HEK293T (cell line): ENCODE measurements at regions not wholly inside any gene's neighbourhood (a gene's known extent, or its start where the extent isn't known, plus 50 kb on each side); places are given as distances from the start of the nearest gene placed in this dataset.

Experiments used
- ARNT ChIP-seq: fragments of 450-650 bp; IDR thresholded peaks from 2 replicates; pipeline ENCODE4 v1.6.1; 2017; ENCODE audit warnings: mild to moderate bottlenecking
- BHLHE40 ChIP-seq: fragments of 450-650 bp; IDR thresholded peaks from 2 replicates; pipeline ENCODE4 v1.6.1; 2016; ENCODE audit warnings: mild to moderate bottlenecking, moderate library complexity, borderline replicate concordance
- CTBP1 ChIP-seq: fragments of 450-650 bp; IDR thresholded peaks from 2 replicates; pipeline ENCODE4 v1.6.1; 2016; ENCODE audit warnings: borderline replicate concordance
- ELF4 ChIP-seq: fragments of 450-650 bp; IDR thresholded peaks from 2 replicates; pipeline ENCODE4 v1.6.1; 2017; ENCODE audit warnings: antibody characterized with exemption
- FOXA1 ChIP-seq: fragments of 450-650 bp; IDR thresholded peaks from 2 replicates; pipeline ENCODE4 v1.6.1; 2016; ENCODE audit warnings: mild to moderate bottlenecking
- FOXM1 ChIP-seq: fragments of 450-650 bp; IDR thresholded peaks from 2 replicates; pipeline ENCODE4 v1.6.1; 2017; ENCODE audit warnings: mild to moderate bottlenecking, borderline replicate concordance
- HDGF ChIP-seq: fragments of 450-650 bp; IDR thresholded peaks from 2 replicates; pipeline ENCODE4 v1.6.1; 2017; ENCODE audit warnings: antibody characterized with exemption, borderline replicate concordance
- L3MBTL2 ChIP-seq: fragments of 450-650 bp; conservative IDR thresholded peaks from 2 replicates; pipeline ENCODE4 v1.6.1; 2016; ENCODE audit warnings: mild to moderate bottlenecking
- NFRKB ChIP-seq: fragments of 450-650 bp; IDR thresholded peaks from 2 replicates; pipeline ENCODE4 v1.6.1; 2016; ENCODE audit warnings: mild to moderate bottlenecking, moderate library complexity
- PKNOX1 ChIP-seq: fragments of 450-650 bp; IDR thresholded peaks from 2 replicates; pipeline ENCODE4 v1.6.1; 2016
- SP1 ChIP-seq: fragments of 450-650 bp; IDR thresholded peaks from 2 replicates; pipeline ENCODE4 v1.6.1; 2017
- SUZ12 ChIP-seq: fragments of 450-650 bp; IDR thresholded peaks from 2 replicates; pipeline ENCODE4 v1.6.1; 2016; ENCODE audit warnings: mild to moderate bottlenecking
- TARDBP ChIP-seq: fragments of 450-650 bp; IDR thresholded peaks from 2 replicates; pipeline ENCODE4 v1.6.1; 2016

GRCh38 chr10:81135851-81136250 lies 598.1 kb downstream of the SH2D4B start:
- TF ChIP-seq TARDBP, result no peak
- TF ChIP-seq ELF4, result no peak
- TF ChIP-seq SP1, result no peak
- no peak for TF ChIP-seq FOXA1
- TF ChIP-seq CTBP1, result no peak
- TF ChIP-seq BHLHE40, result no peak
- TF ChIP-seq FOXM1, result no peak
- TF ChIP-seq ARNT, result no peak
- no peak for TF ChIP-seq HDGF
- no peak for TF ChIP-seq SUZ12
- no peak for TF ChIP-seq L3MBTL2
- TF ChIP-seq PKNOX1, result no peak
- no peak for TF ChIP-seq NFRKB
